Epithelial cell of proximal tubule (primary cell): ENCODE measurements at regions not wholly inside any gene's neighbourhood (a gene's known extent, or its start where the extent isn't known, plus 50 kb on each side); places are given as distances from the start of the nearest gene placed in this dataset.

ENCODE experiments used
- DNase-seq: peaks from one replicate; pipeline ENCODE4 v3.0.0-alpha.2; 2011; ENCODE audit warnings: low read depth
- H3K4me3 ChIP-seq: 2 replicates; pipeline ENCODE4 v1.5.1; 2011; ENCODE audit warnings: low read depth, mild to moderate bottlenecking, low read length
- CTCF ChIP-seq: conservative IDR thresholded peaks from 2 replicates; pipeline ENCODE4 v1.5.1; 2012; ENCODE audit warnings: low read depth, mild to moderate bottlenecking, low read length

- no peak for DNase-seq
- H3K4me3 ChIP-seq: peak overlapping the region; percentile 65
- no peak for TF ChIP-seq CTCF
These were observed 149.1 kb upstream of the KLF4 start for GRCh38 chr9:107638521-107639310.

GRCh38 chr9:107637421-107638420, 148.2 kb upstream of the KLF4 start:
- no peak for DNase-seq
- peak overlapping the region; percentile 65 for H3K4me3 ChIP-seq
- TF ChIP-seq CTCF: no peak

- H3K4me3 ChIP-seq: no peak overlapping the region
- no peak for DNase-seq
- no peak for TF ChIP-seq CTCF
These were observed 147.2 kb upstream of the KLF4 start for GRCh38 chr9:107636571-107637381.

GRCh38 chr9:107635803-107636174, 146.2 kb upstream of the KLF4 start:
- no peak for DNase-seq
- no peak for TF ChIP-seq CTCF
- H3K4me3 ChIP-seq: no peak overlapping the region

- TF ChIP-seq CTCF: no peak
- DNase-seq: no peak
- H3K4me3 ChIP-seq: no peak overlapping the region
These were observed 145.7 kb upstream of the KLF4 start for GRCh38 chr9:107635101-107635802.

GRCh38 chr9:107633406-107633805, 143.8 kb upstream of the KLF4 start:
- TF ChIP-seq CTCF: no peak

More at GRCh38 chr9:107633406-107633805, 143.8 kb upstream of the KLF4 start:
- no peak for DNase-seq
- H3K4me3 ChIP-seq: no peak overlapping the region
